Stomach (tissue), 4 donors: ENCODE measurements at regions not wholly inside any gene's neighbourhood (a gene's known extent, or its start where the extent isn't known, plus 50 kb on each side); places are given as distances from the start of the nearest gene placed in this dataset.

Experiments used
- CTCF ChIP-seq, 7 experiments: fragments of 450-650 bp in 4 of 7; fragments of 200-600 bp in 3 of 7; sonication (generic) in 3 of 7; IDR thresholded peaks; one replicate each; pipeline ENCODE4 v1.5.1; 2016 to 2019; ENCODE audit warnings: antibody characterized with exemption in 7 of 7, control low read depth in 2 of 7, mild to moderate bottlenecking in 1 of 7
- EP300 ChIP-seq: sonication (generic); formaldehyde crosslinking; IDR thresholded peaks from one replicate; pipeline ENCODE4 v1.6.1; 2017; ENCODE audit warnings: antibody characterized with exemption

GRCh38 chr1:56191369-56191768 is 388.0 kb downstream of the PLPP3 start:
- no peak for TF ChIP-seq CTCF (IDR thresholded peaks at IDR 0.05)
- no peak for TF ChIP-seq EP300
